ENCODE measurements at regions not wholly inside any gene's neighbourhood (a gene's known extent, or its start where the extent isn't known, plus 50 kb on each side); places are given as distances from the start of the nearest gene placed in this dataset.

DNA sequence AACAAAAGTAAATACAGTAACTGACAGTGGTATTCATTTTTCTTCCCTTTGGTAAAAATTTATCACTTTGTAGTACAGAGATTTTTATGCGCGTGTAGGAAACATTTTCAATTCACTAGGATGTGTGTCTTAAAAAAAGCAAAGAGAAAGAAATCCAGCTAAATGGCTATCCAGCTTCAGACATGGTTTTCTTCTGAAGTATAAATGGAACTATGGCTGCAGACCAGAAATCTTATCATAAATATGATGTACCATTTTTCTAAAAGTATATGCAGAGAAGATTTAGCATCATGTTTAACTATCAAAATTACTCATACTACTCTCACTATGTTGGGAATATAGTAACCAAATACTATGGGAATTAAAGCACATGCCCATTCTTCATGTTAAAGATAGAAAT lies 328.4 kb upstream of the SMIM30 start:
- Histone ChIP-seq H3K27me3 (replicated peaks in 1 of 2; ENCODE audit: control insufficient read depth in 2 of 2, insufficient read depth in 2 of 2, low read length in 1 of 2) (no peaks in the 10 kb centered on the region), H3K4me3 (no peak overlapping the region), H3K9ac (ENCODE audit: control insufficient read depth, insufficient read depth, low read length) (no peak overlapping the region), H2AFZ (ENCODE audit: control insufficient read depth, low read depth, low read length) (no peak overlapping the region), H3K9me3 (replicated peaks; ENCODE audit: control insufficient read depth, insufficient read depth, low read length) (no peaks in the 10 kb centered on the region), H3K4me1 (ENCODE audit: control insufficient read depth, insufficient read depth, low read length) (no peaks in the 10 kb centered on the region), H3K27ac (ENCODE audit: control insufficient read depth, insufficient read depth) (no peak overlapping the region), H3K79me2 (ENCODE audit: control insufficient read depth, insufficient read depth, low read length) (no peaks in the 10 kb centered on the region), H3K4me2 (ENCODE audit: control insufficient read depth, insufficient read depth) (no peak overlapping the region), H4K20me1 (ENCODE audit: control insufficient read depth, insufficient read depth) (no peaks in the 10 kb centered on the region), H3K36me3 (ENCODE audit: control insufficient read depth in 2 of 2, insufficient read depth in 2 of 2, low read length in 1 of 2) (no peaks in the 10 kb centered on the region)
- ChIA-PET SMC1A (ENCODE audit: uncharacterized antibody, unreplicated experiment) (no interaction called here), RAD21 (ENCODE audit: unreplicated experiment) (no interaction called here), CTCF (no interaction called here), POLR2A (no interaction called here)
- no peak for TF ChIP-seq RCOR1 (conservative IDR thresholded peaks at IDR 0.05; ENCODE audit: low read depth, low read length)
- no peak for TF ChIP-seq ZZZ3 (IDR thresholded peaks at IDR 0.05; ENCODE audit: control insufficient read depth, insufficient read length, low read depth)
- TF ChIP-seq SP1 (IDR thresholded peaks at IDR 0.05; ENCODE audit: low read depth, low read length) = no peak
- TF ChIP-seq NFXL1 (IDR thresholded peaks at IDR 0.05; ENCODE audit: borderline replicate concordance) = no peak
- no peak for TF ChIP-seq MEF2A (IDR thresholded peaks at IDR 0.05; ENCODE audit: insufficient read depth, low read depth, low read length)
- TF ChIP-seq, protein P1, sequence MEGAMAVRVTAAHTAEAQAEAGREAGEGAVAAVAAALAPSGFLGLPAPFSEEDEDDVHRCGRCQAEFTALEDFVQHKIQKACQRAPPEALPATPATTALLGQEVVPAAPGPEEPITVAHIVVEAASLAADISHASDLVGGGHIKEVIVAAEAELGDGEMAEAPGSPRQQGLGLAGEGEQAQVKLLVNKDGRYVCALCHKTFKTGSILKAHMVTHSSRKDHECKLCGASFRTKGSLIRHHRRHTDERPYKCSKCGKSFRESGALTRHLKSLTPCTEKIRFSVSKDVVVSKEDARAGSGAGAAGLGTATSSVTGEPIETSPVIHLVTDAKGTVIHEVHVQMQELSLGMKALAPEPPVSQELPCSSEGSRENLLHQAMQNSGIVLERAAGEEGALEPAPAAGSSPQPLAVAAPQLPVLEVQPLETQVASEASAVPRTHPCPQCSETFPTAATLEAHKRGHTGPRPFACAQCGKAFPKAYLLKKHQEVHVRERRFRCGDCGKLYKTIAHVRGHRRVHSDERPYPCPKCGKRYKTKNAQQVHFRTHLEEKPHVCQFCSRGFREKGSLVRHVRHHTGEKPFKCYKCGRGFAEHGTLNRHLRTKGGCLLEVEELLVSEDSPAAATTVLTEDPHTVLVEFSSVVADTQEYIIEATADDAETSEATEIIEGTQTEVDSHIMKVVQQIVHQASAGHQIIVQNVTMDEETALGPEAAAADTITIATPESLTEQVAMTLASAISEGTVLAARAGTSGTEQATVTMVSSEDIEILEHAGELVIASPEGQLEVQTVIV (IDR thresholded peaks at IDR 0.05; ENCODE audit: borderline replicate concordance, partially characterized antibody) = no peak
- TF ChIP-seq DPF2 (IDR thresholded peaks at IDR 0.05) = no peak
- TF ChIP-seq EGR1 (IDR thresholded peaks at IDR 0.05; ENCODE audit: borderline replicate concordance in 1 of 2, low read depth in 2 of 2, low read length in 2 of 2) = no peak
- TF ChIP-seq, protein P2, sequence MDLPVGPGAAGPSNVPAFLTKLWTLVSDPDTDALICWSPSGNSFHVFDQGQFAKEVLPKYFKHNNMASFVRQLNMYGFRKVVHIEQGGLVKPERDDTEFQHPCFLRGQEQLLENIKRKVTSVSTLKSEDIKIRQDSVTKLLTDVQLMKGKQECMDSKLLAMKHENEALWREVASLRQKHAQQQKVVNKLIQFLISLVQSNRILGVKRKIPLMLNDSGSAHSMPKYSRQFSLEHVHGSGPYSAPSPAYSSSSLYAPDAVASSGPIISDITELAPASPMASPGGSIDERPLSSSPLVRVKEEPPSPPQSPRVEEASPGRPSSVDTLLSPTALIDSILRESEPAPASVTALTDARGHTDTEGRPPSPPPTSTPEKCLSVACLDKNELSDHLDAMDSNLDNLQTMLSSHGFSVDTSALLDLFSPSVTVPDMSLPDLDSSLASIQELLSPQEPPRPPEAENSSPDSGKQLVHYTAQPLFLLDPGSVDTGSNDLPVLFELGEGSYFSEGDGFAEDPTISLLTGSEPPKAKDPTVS (IDR thresholded peaks at IDR 0.05; ENCODE audit: low read depth, low read length) = no peak
- no peak for FAIRE-seq
- WGBS (ENCODE audit: insufficient coverage, insufficient replicate concordance, low lambda C conversion rate, missing lambda C conversion rate) = 90% methylated on average over 2 of the region's 2 CpGs
- DNase-seq (ENCODE audit: low read depth, low spot score) = no peak
- no TSS peak for BruUV-seq (replicated peaks)
- in situ Hi-C loops (cut with MboI) (no loop called here), intact Hi-C loops (cut with micrococcal nuclease; ENCODE audit: unreplicated experiment) (no loop called here)
- no peak for ATAC-seq
